ENCODE measurements at regions not wholly inside any gene's neighbourhood (a gene's known extent, or its start where the extent isn't known, plus 50 kb on each side); places are given as distances from the start of the nearest gene placed in this dataset.

DNA sequence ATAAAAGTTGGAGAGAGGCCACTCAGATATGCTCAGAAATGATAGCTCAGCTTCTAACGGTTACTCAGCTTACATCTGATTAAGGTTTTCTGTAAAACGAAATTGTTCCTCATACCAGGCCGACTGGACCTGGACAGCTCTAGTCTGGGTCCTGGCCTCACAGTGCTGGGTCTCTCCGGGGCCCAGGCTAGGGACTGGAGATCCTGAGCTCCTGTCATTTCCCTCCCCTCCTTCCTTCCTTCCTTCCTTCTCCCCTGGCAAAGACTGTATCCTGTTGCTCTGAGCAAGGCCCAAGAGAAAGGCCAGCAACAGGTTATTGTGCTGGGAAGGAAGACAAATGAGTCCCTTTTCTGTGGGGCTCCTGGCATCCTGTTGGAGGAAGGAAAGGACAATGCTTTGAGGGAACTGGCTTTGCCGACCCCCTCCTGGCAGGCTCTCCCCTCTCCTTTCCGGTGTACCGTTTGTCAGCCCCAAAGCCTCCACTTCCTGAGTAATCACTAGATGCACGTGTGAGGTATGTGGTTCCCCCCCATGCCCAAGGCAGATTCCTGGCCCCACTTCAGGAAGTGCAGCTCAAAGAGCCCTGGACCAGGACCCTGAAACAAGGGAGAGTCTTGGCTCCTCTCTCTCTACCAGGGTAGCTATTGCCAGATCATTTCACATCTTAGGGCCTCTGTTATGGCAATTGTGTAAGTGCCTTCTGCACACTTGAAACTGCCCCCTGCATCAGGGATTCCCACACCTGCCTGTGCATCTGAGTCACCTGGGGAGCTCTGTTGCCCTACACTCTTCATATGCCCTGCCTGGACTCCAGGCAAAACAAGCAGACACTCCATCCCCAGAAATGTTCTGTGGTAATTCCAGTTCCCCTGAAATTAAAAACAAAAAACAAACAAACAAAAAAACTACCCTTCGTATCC is 212.7 kb upstream of the FGGY start:
- H3K4me2 ChIP-seq (ENCODE audit: insufficient read depth, low read length), result peak overlapping the region; percentile 44
- no peaks in the 10 kb centered on the region; the same call in 1 of the 2 replicates for H3K9me3 ChIP-seq (replicated peaks; ENCODE audit: control insufficient read depth, insufficient read depth, low read depth, low read length)
- WGBS (ENCODE audit: insufficient coverage, low coverage, missing lambda C conversion rate), result 25% methylated on average over 8 of the region's 9 CpGs
- in situ Hi-C loops (cut with MboI) (no loop called here), intact Hi-C loops (cut with micrococcal nuclease) (no loop called here)
- peak overlapping the region; percentile 97 for H2AFZ ChIP-seq (ENCODE audit: low read depth, low read length)
- H4K20me1 ChIP-seq (replicated peaks; ENCODE audit: control insufficient read depth, insufficient read depth, low read length), result no peaks in the 10 kb centered on the region
- no peak overlapping the region for H3K4me3 ChIP-seq
- H3K79me2 ChIP-seq (ENCODE audit: control insufficient read depth, insufficient read depth, low read length), result no peaks in the 10 kb centered on the region
- no peaks in the 10 kb centered on the region for H3K27me3 ChIP-seq (ENCODE audit: control insufficient read depth in 2 of 2, insufficient read depth in 2 of 2, low read length in 2 of 2)
- peak; percentile 66 for FAIRE-seq
- H3K9ac ChIP-seq (ENCODE audit: insufficient read depth in 1 of 2, low read depth in 2 of 2, low read length in 2 of 2), result no peak overlapping the region; a peak in 1 of 4 replicates
- peaks cover 0 to 16% of the 10 kb centered on the region in 2 experiments; a peak in 4 of 5 replicates for H3K4me1 ChIP-seq (replicated peaks in 1 of 2; ENCODE audit: control insufficient read depth in 2 of 2, insufficient read depth in 2 of 2, low read length in 2 of 2)
- peak; percentile 76 for ATAC-seq
- H3K9me1 ChIP-seq (ENCODE audit: control insufficient read depth, insufficient read depth, low read length), result no peaks in the 10 kb centered on the region
- ChIA-PET CTCF (ENCODE audit: low intra/inter-chr PET ratio) (no interaction called here), POLR2A (interaction anchor here (0.6 to 0.9 kb wide), 3 partner anchors 8 to 1114 kb away, joined by 3 read pairs; no protein-coding TSS in a partner anchor)
- peak in 1 of 4 experiments; percentile 23 for DNase-seq (ENCODE audit: extremely low read depth in 1 of 4, low spot score in 3 of 4)
- H3K27ac ChIP-seq (ENCODE audit: extremely low read depth, low read depth, low read length), result peak overlapping the region; percentile 73; the same call in 2 of the 3 replicates
- no TSS peak for BruUV-seq (replicated peaks)
- no peaks in the 10 kb centered on the region for H3K36me3 ChIP-seq (ENCODE audit: control insufficient read depth, insufficient read depth, low read length)
- TF ChIP-seq L3MBTL2 (IDR thresholded peaks at IDR 0.05) (peak; percentile 41; the same call in 1 of the 2 replicates), CTBP1 (IDR thresholded peaks at IDR 0.05; ENCODE audit: borderline replicate concordance) (0 out of 2 replicates have a peak, but pooled peaks have one; percentile 12), RNF2 (IDR thresholded peaks at IDR 0.05) (peak; percentile 16; the same call in 1 of the 2 replicates), GATA2 (CRISPR knock-in tag; IDR thresholded peaks at IDR 0.05) (no peak), ZNF589 (CRISPR knock-in tag; IDR thresholded peaks at IDR 0.05; ENCODE audit: low read depth) (0 out of 2 replicates have a peak, but pooled peaks have one; percentile 40), CBX1 (IDR thresholded peaks at IDR 0.05; ENCODE audit: low read depth) (no peak), CBFB (CRISPR knock-in tag; IDR thresholded peaks at IDR 0.05) (no peak), EP400 (IDR thresholded peaks at IDR 0.05) (no peak), BHLHE40 (IDR thresholded peaks at IDR 0.05; ENCODE audit: low read length) (peak; percentile 19; the same call in 1 of the 2 replicates), ZNF695 (CRISPR knock-in tag; IDR thresholded peaks at IDR 0.05) (no peak), ZNF24 (IDR thresholded peaks at IDR 0.05) (no peak), MAZ (CRISPR knock-in tag; conservative IDR thresholded peaks at IDR 0.05 in 1 of 2, IDR thresholded peaks at IDR 0.05 in 1 of 2) (0 out of 4 replicates have a peak, but pooled peaks of 1 of the 2 experiments have one; percentile 50), PHF8 (IDR thresholded peaks at IDR 0.05; ENCODE audit: borderline replicate concordance, low read length) (peak; percentile 26; the same call in 1 of the 2 replicates)
- TF ChIP-seq, protein P1, sequence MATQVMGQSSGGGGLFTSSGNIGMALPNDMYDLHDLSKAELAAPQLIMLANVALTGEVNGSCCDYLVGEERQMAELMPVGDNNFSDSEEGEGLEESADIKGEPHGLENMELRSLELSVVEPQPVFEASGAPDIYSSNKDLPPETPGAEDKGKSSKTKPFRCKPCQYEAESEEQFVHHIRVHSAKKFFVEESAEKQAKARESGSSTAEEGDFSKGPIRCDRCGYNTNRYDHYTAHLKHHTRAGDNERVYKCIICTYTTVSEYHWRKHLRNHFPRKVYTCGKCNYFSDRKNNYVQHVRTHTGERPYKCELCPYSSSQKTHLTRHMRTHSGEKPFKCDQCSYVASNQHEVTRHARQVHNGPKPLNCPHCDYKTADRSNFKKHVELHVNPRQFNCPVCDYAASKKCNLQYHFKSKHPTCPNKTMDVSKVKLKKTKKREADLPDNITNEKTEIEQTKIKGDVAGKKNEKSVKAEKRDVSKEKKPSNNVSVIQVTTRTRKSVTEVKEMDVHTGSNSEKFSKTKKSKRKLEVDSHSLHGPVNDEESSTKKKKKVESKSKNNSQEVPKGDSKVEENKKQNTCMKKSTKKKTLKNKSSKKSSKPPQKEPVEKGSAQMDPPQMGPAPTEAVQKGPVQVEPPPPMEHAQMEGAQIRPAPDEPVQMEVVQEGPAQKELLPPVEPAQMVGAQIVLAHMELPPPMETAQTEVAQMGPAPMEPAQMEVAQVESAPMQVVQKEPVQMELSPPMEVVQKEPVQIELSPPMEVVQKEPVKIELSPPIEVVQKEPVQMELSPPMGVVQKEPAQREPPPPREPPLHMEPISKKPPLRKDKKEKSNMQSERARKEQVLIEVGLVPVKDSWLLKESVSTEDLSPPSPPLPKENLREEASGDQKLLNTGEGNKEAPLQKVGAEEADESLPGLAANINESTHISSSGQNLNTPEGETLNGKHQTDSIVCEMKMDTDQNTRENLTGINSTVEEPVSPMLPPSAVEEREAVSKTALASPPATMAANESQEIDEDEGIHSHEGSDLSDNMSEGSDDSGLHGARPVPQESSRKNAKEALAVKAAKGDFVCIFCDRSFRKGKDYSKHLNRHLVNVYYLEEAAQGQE (IDR thresholded peaks at IDR 0.05; ENCODE audit: borderline replicate concordance), result peak; percentile 10; the same call in 1 of the 2 replicates
- TF ChIP-seq, protein P1 (CRISPR knock-in tag; IDR thresholded peaks at IDR 0.05; ENCODE audit: low read depth), result no peak
